ENCODE measurements at regions not wholly inside any gene's neighbourhood (a gene's known extent, or its start where the extent isn't known, plus 50 kb on each side); places are given as distances from the start of the nearest gene placed in this dataset.

DNA sequence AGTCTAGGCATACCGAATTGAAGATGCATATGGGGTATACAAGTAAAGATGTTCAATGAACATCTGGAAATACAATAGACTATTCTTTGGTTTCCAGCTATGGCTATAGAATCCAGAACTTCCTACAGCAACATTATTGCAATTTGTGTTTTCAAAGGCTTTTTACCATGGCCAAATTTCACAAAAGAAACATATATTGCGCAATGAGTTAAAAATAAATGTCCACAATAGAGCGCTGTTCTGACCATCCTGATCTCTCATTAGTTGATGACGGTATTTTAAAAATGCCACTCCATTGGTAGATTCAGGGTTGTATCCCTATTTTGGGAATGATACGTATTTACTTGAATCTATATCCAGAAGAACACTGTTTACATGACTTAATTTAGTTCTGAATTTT lies 139.2 kb downstream of the LINC00632 start:
- in situ Hi-C loops (cut with MboI; ENCODE audit: low pct_unique_long_range_greater_than_20kb, low sequenced_read_pairs): no loop called here
- no peak for DNase-seq

DNA sequence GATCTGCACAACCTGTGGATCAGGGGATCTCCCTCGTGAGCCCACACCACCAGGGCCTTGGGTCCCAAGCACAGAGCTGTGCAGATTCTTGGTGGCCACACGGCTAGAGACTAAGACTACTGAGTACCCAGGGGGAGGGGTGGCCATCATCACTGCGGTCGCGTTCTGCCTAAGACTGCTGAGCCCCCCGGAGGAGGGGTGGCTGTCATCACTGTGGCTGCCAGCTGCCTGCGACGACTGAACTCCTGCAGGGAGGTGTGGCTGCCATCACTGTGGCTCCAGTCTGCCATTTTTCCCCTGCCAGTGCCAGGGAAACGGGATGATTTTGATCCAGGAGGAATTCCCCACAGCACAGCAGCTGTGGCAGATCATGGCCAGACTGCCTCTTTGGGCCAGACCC lies 141.7 kb upstream of the SPANXB1 start:
- no peak for DNase-seq
- in situ Hi-C loops (cut with MboI; ENCODE audit: low pct_unique_long_range_greater_than_20kb, low sequenced_read_pairs): no loop called here

DNA sequence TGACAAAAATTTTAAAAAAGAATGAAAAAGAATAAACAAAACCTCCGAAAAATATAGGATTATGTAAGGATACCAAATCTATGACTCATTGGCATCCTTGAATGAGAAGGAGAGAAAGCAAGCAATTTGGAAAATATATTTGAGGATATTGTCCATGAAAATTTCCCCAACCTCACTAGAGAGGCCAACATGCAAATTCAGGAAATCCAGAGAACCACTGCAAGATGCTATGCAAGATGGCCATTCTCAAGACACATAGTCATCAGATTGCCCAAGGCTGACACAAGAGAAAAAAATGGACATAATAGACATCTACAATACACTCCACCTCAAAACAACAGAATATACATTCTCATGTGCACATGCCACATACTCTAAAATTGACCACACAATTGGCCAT lies 135.9 kb upstream of the SPANXB1 start:
- in situ Hi-C loops (cut with MboI; ENCODE audit: low pct_unique_long_range_greater_than_20kb, low sequenced_read_pairs): no loop called here
- DNase-seq: no peak

DNA sequence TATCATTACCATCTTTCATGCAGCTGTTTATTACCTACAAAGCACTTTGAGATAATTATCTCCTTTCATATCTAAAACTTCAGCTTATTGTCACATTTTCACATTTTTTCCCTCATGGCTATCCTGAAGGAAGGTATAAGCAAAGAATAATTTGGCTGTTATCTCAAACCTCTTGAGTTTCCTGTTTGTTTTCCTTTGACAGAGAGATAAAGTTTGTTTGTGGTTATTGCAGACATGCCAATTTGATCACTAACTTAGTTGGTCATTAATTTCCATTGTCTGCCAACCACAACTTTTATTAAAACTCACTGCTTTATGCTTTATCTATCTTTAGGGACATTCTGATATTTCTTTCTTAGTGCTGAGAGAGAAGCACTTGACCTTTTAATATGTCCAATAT lies 89.8 kb upstream of the SPANXB1 start:
- in situ Hi-C loops (cut with MboI; ENCODE audit: low pct_unique_long_range_greater_than_20kb, low sequenced_read_pairs): no loop called here

DNA sequence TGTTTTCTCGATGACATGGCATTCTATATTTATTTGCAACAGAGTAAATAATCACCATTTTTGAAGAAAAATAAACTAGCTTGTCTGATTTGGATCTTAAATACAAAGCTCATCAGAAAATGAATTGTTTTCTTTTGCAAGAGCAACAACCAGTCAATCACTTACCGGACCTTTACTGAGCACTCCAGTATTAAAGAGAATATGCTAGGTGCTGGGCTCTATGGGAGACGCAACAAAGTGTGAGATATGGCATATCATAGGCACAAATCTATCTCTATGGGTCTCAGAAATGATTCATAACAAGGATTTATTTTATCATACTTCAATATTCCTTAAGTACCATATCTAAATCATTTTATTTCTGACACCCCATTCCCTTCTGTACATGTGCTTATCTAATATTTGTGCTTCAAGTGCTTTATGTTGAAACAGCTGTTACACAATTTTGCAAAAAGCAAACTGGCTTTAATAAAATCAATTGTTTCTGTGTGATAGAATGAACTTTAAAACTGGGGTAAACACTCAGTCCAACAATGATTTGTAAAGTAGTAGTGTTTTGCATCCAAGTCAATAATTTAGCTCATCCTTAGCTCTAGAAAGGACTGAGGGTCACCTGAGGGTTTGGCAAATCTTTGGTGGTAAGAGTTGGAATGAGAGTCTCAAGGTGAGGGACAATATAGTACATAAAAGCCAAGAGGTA lies 88.4 kb upstream of the SPANXB1 start:
- in situ Hi-C loops (cut with MboI; ENCODE audit: low pct_unique_long_range_greater_than_20kb, low sequenced_read_pairs): no loop called here

More for the DNA sequence above, 89.8 kb upstream of the SPANXB1 start:
- DNase-seq: no peak

DNA sequence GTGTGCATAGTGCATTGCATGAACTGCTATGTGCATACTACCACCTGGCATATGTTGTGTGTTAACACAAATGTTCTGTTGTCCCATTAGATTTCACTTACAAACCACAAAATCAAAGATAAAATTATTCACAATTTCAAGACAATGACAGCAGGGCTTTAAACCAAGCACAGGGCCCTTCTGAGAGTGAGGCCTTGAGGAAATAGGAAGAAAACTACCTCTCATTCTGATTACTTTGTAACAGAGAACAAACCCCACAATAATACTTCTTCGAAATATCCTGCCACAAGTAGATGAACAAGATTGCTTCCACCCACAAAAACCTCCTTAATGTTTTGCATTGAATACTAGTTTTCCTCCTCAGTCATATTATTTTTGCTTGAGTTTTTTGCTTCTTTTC lies 85.5 kb upstream of the SPANXB1 start:
- DNase-seq: no peak
- in situ Hi-C loops (cut with MboI; ENCODE audit: low pct_unique_long_range_greater_than_20kb, low sequenced_read_pairs): no loop called here

More for the DNA sequence above, 88.4 kb upstream of the SPANXB1 start:
- DNase-seq: no peak

DNA sequence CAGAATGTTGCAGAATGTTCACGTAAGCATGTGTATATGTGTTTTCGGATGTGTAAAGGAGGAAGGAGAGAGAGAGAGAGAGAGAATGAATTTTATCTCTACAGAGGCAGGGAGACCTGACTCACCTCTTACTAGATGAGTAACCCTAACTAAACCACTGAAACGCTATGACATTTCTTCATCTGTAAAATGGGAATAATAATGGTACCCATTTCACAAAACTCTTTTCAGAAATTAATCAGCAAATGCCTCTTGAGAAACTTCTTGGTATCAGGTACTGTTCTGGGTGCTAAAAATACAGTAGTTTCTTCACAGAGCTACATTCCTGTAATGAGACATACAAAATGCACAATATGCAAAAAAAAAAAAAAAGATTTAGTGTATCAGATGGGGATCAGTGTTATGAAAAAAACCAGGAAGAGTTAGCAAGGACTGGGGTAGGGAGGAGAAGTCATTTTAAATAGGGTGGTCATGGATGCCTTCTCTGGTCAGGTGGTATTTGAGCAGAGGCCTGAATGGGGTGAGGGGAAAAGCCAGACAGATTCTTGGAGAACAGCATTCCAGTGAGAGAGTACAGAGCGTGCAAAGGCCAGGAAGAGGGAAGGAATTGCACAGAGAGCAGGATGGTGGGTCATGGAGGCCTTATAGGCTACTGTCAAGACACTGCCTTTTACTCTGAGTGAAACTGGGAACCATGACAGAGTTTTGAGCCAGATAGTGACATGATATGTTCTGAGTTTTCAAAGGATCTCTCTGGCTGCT lies 84.9 kb upstream of the SPANXB1 start:
- no peak for DNase-seq
- in situ Hi-C loops (cut with MboI; ENCODE audit: low pct_unique_long_range_greater_than_20kb, low sequenced_read_pairs): no loop called here

DNA sequence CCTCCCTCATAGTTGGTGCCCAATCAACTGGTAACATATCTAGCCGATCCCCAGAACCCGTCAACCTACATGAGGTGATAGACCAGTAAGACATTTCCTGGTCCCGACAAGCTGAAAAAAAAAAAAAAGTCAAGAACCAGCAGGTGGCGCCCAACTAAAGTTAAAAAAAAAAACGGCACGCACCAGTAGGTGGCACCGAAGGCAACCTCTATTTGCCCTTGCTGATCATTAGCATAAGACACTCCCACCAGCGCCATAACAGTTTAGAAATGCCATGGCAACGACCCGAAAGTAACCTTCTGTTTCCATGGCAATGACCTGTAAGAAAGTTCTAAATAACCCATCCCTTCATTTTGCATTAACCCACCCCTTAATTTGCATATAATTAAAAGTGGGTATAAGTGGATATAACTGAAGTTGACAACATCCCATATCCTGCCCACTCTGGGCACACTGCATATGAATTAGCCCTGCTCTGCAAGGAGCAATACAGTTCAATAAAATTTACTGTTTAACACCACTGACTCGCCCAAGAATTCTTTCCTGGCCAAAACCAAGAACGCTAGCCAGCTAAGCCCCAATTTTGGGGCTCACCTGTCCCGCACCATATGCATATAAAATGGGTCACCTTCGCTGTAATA lies 83.9 kb upstream of the SPANXB1 start:
- in situ Hi-C loops (cut with MboI; ENCODE audit: low pct_unique_long_range_greater_than_20kb, low sequenced_read_pairs): no loop called here

DNA sequence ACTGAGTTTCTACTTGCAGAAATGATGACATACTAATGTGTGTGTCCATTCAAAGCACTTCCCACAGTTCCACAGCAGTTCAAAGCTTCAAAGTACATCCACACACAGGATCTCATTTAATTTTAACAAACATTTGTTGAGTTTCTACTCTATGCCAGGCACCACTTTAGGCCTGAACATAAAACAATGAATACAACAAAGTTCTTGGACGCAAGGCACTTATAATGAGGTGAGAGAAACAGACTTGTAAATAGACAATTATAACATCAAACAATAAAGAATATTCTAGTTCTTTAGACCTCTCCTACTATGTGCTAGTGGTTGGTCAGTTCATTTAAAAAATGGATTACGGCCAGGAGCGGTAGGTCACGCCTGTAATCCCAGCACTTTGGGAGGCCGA lies 82.0 kb upstream of the SPANXB1 start:
- no peak for DNase-seq
- in situ Hi-C loops (cut with MboI; ENCODE audit: low pct_unique_long_range_greater_than_20kb, low sequenced_read_pairs): no loop called here

More for the DNA sequence above, 83.9 kb upstream of the SPANXB1 start:
- DNase-seq: peak; percentile 97

DNA sequence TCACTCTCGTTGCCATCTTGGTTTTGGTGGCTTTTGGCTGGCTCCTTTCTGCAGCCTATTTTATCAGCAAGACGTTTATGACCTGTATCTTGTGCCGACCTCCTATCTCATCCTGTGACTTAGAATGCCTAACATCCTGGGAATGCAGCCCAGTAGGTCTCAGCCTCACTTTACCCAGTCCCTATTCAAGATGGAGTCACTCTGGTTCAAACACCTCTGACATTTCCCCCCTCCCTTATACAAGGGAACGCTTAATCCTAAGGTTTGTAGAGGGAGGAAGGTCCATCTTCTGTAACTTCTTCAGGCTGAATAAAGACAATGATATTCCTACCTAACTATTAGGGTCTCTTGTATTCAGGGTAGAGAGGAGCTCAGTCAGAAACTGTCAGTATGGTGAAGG lies 79.3 kb upstream of the SPANXB1 start:
- in situ Hi-C loops (cut with MboI; ENCODE audit: low pct_unique_long_range_greater_than_20kb, low sequenced_read_pairs): no loop called here
- DNase-seq: no peak

DNA sequence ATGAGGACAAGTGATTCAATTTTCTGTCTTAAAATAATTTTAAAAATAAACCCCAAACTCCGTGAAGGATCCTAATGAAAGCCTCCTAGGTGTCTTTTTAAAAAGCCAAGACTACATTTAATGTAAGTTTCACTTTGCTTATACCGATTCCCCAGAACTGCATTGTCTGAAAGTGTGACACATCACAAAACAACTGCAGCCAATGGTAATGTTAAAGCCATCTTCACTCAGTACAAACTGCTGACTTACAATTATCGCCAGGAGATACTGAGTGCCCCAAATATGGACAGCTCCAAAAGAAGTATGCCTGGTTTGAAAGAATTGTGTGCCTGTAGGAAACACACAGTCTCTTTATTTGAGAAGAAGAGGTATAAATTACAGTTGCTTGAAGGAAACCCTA lies 73.7 kb upstream of the SPANXB1 start:
- DNase-seq: no peak
- in situ Hi-C loops (cut with MboI; ENCODE audit: low pct_unique_long_range_greater_than_20kb, low sequenced_read_pairs): no loop called here

DNA sequence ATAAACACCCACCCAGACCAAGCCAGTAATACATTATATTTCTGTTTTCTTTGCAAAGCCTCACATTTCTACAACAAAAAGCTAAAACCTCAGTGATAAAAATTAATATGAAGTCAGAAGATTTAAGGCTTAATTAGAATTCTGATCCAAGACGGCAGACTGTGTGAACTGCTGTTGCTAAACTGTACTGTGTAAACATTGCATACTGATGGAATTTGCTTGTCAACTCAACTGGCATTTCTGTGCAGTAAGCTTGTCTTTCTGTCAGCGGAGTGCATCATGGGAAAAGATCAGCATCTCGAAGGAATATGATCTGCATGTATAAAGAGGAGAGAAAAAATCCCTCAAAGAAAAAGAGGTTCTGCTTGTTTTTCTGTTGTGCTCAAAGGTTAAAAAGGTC lies 69.4 kb upstream of the SPANXB1 start:
- no peak for DNase-seq
- in situ Hi-C loops (cut with MboI; ENCODE audit: low pct_unique_long_range_greater_than_20kb, low sequenced_read_pairs): no loop called here

DNA sequence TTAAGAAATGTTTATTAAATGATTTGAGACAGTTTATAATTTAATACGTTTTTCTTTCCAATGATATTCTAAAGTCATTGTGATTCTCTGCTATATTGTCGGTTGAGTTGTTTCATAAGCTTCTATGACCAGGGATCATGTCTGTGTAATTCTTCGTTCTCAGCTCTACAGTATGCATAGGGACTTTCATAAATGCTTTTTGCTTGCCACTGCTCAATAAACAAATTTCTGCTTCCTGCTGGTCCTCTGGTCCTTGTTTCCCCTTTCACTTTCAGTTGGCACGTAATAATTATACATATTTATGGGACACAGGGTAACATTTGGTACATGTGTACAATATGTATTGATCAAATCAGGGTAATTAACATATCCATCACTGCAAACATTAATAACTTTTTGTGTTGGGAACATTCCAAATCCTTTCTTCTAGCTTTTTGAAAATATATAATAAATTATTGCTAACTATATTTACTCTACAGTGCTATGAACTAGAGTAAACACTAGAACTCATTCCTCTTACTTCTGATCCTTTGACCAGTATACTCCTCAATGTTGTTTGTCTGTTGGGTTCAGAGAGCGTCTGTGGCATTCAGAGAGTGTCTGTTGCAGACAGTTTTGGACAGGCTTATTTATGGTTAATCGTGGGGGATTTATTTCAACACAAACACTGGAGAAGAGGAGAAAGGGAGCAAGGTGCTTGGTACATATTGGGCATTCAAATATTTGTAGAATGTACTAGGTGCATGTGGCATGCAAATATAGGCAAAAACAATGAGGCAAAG lies 68.3 kb upstream of the SPANXB1 start:
- DNase-seq: no peak
- in situ Hi-C loops (cut with MboI; ENCODE audit: low pct_unique_long_range_greater_than_20kb, low sequenced_read_pairs): no loop called here

DNA sequence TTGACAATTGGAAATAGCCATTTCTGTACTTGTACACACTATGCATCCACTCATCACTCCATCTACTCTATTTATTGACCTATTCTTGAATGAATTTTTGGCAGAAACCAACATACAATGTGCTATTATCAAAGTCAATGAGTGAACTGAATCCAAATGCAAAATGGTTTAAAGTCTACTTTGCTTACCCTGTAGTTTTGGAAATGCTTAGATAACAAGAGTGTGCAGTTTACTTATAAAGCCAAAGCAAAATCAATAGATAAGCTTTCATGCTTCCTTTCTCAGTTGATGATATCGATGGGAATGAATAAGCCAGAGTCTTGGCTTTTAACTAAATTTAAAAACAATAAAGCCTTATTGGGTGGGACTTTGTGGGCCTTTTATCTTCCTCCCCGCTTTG lies 58.9 kb upstream of the SPANXB1 start:
- in situ Hi-C loops (cut with MboI; ENCODE audit: low pct_unique_long_range_greater_than_20kb, low sequenced_read_pairs): no loop called here
- no peak for DNase-seq

DNA sequence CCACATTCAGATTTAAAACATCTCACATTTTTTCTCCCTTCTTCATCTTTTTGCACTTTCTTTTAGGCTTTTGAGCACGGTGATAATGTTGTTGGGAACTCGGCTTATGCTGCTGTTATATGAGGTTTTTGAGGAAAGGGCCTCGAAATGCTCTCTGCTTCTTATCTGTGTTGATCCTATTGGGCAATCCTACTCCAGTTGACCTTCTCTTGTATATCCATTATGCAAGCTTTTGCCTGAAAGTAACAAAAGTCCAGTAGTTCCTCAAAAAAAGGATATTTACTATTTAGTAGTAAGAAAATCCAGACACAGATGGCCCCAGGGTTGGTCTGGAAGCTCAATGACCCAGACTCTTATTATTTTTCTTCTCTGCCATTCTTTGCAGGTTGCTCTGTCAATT lies 57.7 kb upstream of the SPANXB1 start:
- DNase-seq: no peak
- in situ Hi-C loops (cut with MboI; ENCODE audit: low pct_unique_long_range_greater_than_20kb, low sequenced_read_pairs): no loop called here

DNA sequence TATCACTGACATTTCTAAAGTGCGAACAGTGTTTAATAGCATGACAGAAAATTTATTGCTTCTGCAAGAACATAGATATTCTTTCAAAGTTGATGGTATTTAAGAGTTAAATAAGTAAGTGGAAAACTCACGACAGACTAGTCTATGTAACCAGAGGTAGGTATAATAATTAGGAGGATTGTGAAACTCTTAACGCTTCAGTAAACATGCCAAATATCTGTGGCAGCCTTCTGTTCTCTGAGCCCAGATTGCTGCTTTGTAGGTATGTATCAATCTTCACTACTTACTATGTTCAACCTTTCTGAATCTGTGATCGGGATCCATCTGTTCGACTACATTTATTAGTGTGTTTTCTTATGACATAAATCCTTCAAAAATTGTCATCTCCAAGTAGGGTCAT lies 53.6 kb upstream of the SPANXB1 start:
- no peak for DNase-seq
- in situ Hi-C loops (cut with MboI; ENCODE audit: low pct_unique_long_range_greater_than_20kb, low sequenced_read_pairs): no loop called here

DNA sequence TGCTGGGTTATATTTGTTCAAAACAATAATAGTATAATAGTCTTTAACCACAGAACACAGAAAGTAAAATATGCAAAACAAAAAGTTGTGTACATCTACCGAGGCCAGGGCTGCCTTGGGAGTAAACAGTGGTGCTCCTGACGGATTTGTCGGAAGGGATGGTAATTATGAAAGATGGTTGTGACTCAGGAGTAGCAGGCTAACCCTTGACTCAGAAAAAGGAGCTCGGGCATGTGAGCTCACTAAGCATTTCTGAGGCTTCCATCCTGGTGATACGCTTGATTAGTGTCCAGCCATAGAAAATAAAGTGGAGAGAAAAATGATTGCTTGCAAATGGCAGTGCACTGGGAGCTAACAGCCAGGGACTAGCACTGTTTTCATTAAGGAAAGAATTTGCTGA lies 53.2 kb upstream of the SPANXB1 start:
- no peak for DNase-seq
- in situ Hi-C loops (cut with MboI; ENCODE audit: low pct_unique_long_range_greater_than_20kb, low sequenced_read_pairs): no loop called here

Measured in KBM-7 (cell line).